ENCODE measurements at regions not wholly inside any gene's neighbourhood (a gene's known extent, or its start where the extent isn't known, plus 50 kb on each side); places are given as distances from the start of the nearest gene placed in this dataset.

- no peak for DNase-seq
Measured at GRCh38 chr4:156052116-156052515, 98.5 kb upstream of the CTSO start.

- peak; percentile 30 for DNase-seq
Measured at GRCh38 chr4:156038772-156039171, 85.1 kb upstream of the CTSO start.

DNA sequence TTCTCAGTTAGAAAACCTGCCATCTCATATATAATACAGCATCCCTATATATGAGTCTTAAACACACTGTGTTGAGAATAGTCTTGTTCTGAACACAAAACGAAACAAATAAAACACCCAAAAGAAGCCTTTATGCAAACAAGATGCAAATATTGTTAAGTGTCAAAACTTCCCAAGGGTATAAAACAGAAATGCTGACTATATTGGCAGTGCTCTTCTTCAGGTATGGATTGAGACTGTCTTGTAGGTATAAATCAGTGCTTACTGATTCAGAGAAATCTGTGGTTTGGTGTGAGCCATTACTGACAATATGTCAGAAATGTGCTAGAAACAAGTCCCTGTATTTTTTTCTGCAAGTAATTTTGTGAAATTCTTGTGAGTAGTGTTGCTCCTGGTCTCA is 82.8 kb upstream of the CTSO start:
- DNase-seq = no peak

DNA sequence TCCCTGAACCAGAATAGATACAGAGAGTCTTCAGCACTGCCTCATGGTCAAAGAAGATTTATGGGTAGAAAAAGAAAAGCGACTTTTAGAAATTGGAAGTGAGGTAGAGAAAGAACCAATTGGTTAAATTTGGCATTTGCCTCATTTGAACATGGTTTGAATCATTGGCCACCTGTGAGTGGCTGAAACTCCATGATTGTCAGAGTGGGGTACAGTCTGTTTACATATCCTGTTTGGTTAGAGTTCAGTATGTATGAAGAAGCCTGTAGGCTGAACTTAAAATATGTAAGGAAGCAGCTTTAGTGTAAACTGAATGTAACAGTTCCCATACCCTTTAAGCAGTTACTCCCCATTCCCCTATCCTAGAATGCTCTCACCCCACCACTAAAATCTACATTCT is 76.0 kb upstream of the CTSO start:
- DNase-seq = no peak

GRCh38 chr4:156021298-156021697 is 67.6 kb upstream of the CTSO start:
- DNase-seq = no peak

DNA sequence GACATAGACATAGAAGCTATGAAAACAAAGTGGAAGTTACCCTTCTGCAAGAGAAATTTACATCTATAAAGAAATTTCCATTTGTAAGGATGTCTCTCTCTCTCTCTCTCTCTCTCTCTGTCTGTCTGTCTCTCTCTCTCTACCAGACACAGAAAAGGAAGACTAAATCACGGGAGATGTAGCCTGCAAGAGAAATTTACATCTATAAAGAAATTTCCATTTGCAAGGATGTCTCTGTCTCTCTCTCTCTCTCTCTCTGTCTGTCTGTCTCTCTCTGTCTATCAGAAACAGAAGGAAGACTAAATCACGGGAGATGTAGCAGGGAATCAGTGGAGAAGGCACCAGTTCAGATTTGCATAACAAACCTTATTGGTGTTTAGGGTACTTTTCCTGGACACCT is 65.6 kb upstream of the CTSO start:
- no peak for DNase-seq

DNA sequence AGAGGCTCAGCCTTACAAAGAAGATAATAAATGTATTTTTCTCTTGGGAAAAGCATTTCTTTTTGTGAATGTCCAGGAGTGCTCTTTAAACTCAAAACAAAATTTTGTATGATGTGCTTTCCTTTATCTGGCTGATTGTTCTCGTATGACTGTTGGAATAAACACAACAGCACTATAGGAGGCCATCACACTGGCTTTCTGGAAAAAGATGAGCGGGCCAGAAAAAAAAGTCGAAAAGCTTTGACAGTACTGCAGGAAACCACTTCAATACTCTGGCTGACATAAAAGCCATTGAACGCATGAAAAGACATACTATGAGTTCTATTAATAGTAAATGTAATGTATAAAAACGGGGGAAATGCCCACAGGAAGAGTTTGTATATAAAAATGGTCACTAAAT is 64.7 kb upstream of the CTSO start:
- no peak for DNase-seq

GRCh38 chr4:156015781-156016180 is 62.1 kb upstream of the CTSO start:
- no peak for DNase-seq

DNA sequence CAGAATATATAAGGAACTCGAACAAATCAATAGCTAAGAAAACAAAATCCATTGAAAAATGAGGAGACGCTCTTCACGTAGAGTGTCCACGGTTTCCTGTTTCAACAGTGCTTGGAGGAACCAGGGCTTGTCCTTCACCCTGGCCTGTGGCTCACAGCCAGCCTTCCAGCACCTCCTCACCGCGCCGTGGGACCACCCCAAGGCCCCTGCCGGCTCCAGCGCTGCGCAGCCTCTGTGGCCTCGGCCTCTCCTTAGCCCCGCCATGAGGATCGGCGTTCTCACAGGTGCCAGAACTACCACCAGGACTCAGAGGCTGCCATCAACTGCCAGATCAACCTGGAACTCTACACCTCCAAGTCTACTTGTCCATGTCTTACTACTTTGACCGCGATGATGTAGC is 52.5 kb upstream of the CTSO start:
- no peak for DNase-seq
